ENCODE measurements at regions not wholly inside any gene's neighbourhood (a gene's known extent, or its start where the extent isn't known, plus 50 kb on each side); places are given as distances from the start of the nearest gene placed in this dataset.
A peak's percentile ranks its signal among the peaks of the same experiment; 100 is the strongest.

GRCh38 chr1:80221319-80221718 is 1214.8 kb upstream of the ADGRL4 start:
- peaks cover 0 to 3% (median 0%) of the 10 kb centered on the region in 3 donors for H3K36me3 Mint-ChIP-seq

GRCh38 chr1:80218112-80218511 is 1211.6 kb upstream of the ADGRL4 start:
- Mint-ChIP-seq H3K4me3 (no peak overlapping the region), H3K36me3 (no peaks in the 10 kb centered on the region), H3K4me1 (no peaks in the 10 kb centered on the region), H3K9me3 (peaks cover 4 to 43% (median 15%) of the 10 kb centered on the region in 6 donors), H3K27ac (no peak overlapping the region), H3K27me3 (ENCODE audit: low read depth in 3 of 3) (peaks cover 0 to 2% (median 0%) of the 10 kb centered on the region in 3 donors)
- no peak for DNase-seq

More at GRCh38 chr1:80221319-80221718, 1214.8 kb upstream of the ADGRL4 start:
- peaks cover 0 to 2% (median 0%) of the 10 kb centered on the region in 3 donors for H3K27me3 Mint-ChIP-seq (ENCODE audit: low read depth in 3 of 3)
- no peak overlapping the region for H3K4me3 Mint-ChIP-seq
- no peak for DNase-seq
- peaks cover under 1 to 43% (median 18%) of the 10 kb centered on the region in 6 donors for H3K9me3 Mint-ChIP-seq
- H3K4me1 Mint-ChIP-seq, result no peaks in the 10 kb centered on the region
- H3K27ac Mint-ChIP-seq, result no peak overlapping the region

GRCh38 chr1:80217377-80217986 is 1211.0 kb upstream of the ADGRL4 start:
- H3K27me3 Mint-ChIP-seq (ENCODE audit: low read depth in 3 of 3), result peaks cover 0 to 2% (median 2%) of the 10 kb centered on the region in 3 donors
- H3K4me3 Mint-ChIP-seq, result no peak overlapping the region
- no peak for DNase-seq
- peaks cover 3 to 43% (median 15%) of the 10 kb centered on the region in 6 donors for H3K9me3 Mint-ChIP-seq
- no peak overlapping the region for H3K27ac Mint-ChIP-seq
- no peaks in the 10 kb centered on the region for H3K36me3 Mint-ChIP-seq
- H3K4me1 Mint-ChIP-seq, result no peaks in the 10 kb centered on the region

GRCh38 chr1:80214888-80215540 is 1208.5 kb upstream of the ADGRL4 start:
- DNase-seq, result no peak
- Mint-ChIP-seq H3K36me3 (no peaks in the 10 kb centered on the region), H3K27me3 (ENCODE audit: low read depth in 3 of 3) (peaks cover 0 to 2% (median 2%) of the 10 kb centered on the region in 3 donors), H3K4me1 (no peaks in the 10 kb centered on the region), H3K9me3 (peaks cover 4 to 58% (median 22%) of the 10 kb centered on the region in 6 donors), H3K27ac (peak overlapping the region in 1 of 6 donors; percentile 62), H3K4me3 (no peak overlapping the region)

- Mint-ChIP-seq H3K9me3 (peaks cover 8 to 72% (median 25%) of the 10 kb centered on the region in 6 donors), H3K36me3 (no peaks in the 10 kb centered on the region), H3K4me1 (no peaks in the 10 kb centered on the region), H3K4me3 (no peak overlapping the region), H3K27ac (no peak overlapping the region), H3K27me3 (ENCODE audit: low read depth in 3 of 3) (peaks cover 0 to 2% (median 2%) of the 10 kb centered on the region in 3 donors)
- no peak for DNase-seq
Measured at GRCh38 chr1:80212948-80213347, 1206.4 kb upstream of the ADGRL4 start.

GRCh38 chr1:80211691-80212380 is 1205.3 kb upstream of the ADGRL4 start:
- Mint-ChIP-seq H3K4me3 (no peak overlapping the region), H3K36me3 (no peaks in the 10 kb centered on the region), H3K4me1 (no peaks in the 10 kb centered on the region), H3K9me3 (peaks cover 8 to 69% (median 26%) of the 10 kb centered on the region in 6 donors), H3K27me3 (ENCODE audit: low read depth in 3 of 3) (peaks cover 0 to 2% (median 0%) of the 10 kb centered on the region in 3 donors), H3K27ac (no peak overlapping the region)
- no peak for DNase-seq

- Mint-ChIP-seq H3K4me1 (no peaks in the 10 kb centered on the region), H3K27me3 (ENCODE audit: low read depth in 3 of 3) (peaks cover 0 to 3% (median 1%) of the 10 kb centered on the region in 3 donors), H3K4me3 (no peak overlapping the region), H3K27ac (no peak overlapping the region), H3K9me3 (peaks cover 7 to 53% (median 13%) of the 10 kb centered on the region in 6 donors), H3K36me3 (no peaks in the 10 kb centered on the region)
- no peak for DNase-seq
Measured at GRCh38 chr1:80202118-80202517, 1195.6 kb upstream of the ADGRL4 start.

GRCh38 chr1:80194221-80194620 is 1187.7 kb upstream of the ADGRL4 start:
- H3K27me3 Mint-ChIP-seq (ENCODE audit: low read depth in 3 of 3), result peaks cover 0 to 2% (median 0%) of the 10 kb centered on the region in 3 donors
- no peaks in the 10 kb centered on the region for H3K36me3 Mint-ChIP-seq
- H3K27ac Mint-ChIP-seq, result no peak overlapping the region
- no peak overlapping the region for H3K4me3 Mint-ChIP-seq
- H3K9me3 Mint-ChIP-seq, result peaks cover 6 to 39% (median 11%) of the 10 kb centered on the region in 6 donors
- no peaks in the 10 kb centered on the region for H3K4me1 Mint-ChIP-seq
- no peak for DNase-seq

GRCh38 chr1:80181418-80181817 is 1174.9 kb upstream of the ADGRL4 start:
- H3K27ac Mint-ChIP-seq, result no peak overlapping the region

GRCh38 chr1:80171631-80172030 is 1165.1 kb upstream of the ADGRL4 start:
- H3K27me3 Mint-ChIP-seq (ENCODE audit: low read depth in 3 of 3), result peaks cover 0 to 2% (median 0%) of the 10 kb centered on the region in 3 donors
- H3K4me3 Mint-ChIP-seq, result no peak overlapping the region
- no peak overlapping the region for H3K27ac Mint-ChIP-seq
- H3K9me3 Mint-ChIP-seq, result peaks cover 2 to 55% (median 29%) of the 10 kb centered on the region in 6 donors
- H3K4me1 Mint-ChIP-seq, result no peaks in the 10 kb centered on the region
- no peak for DNase-seq
- no peaks in the 10 kb centered on the region for H3K36me3 Mint-ChIP-seq

More at GRCh38 chr1:80181418-80181817, 1174.9 kb upstream of the ADGRL4 start:
- DNase-seq, result no peak
- Mint-ChIP-seq H3K27me3 (ENCODE audit: low read depth in 3 of 3) (peaks cover 0 to 3% (median 0%) of the 10 kb centered on the region in 3 donors), H3K9me3 (peaks cover 12 to 53% (median 17%) of the 10 kb centered on the region in 6 donors), H3K4me1 (no peaks in the 10 kb centered on the region), H3K36me3 (peaks cover 0 to 3% (median 0%) of the 10 kb centered on the region in 3 donors), H3K4me3 (no peak overlapping the region)

- Mint-ChIP-seq H3K27ac (no peak overlapping the region), H3K9me3 (peaks cover 2 to 48% (median 23%) of the 10 kb centered on the region in 6 donors), H3K27me3 (ENCODE audit: low read depth in 3 of 3) (peaks cover 0 to 3% (median 0%) of the 10 kb centered on the region in 3 donors), H3K36me3 (no peaks in the 10 kb centered on the region), H3K4me1 (no peaks in the 10 kb centered on the region), H3K4me3 (no peak overlapping the region)
- DNase-seq, result no peak
Measured at GRCh38 chr1:80170811-80171485, 1164.4 kb upstream of the ADGRL4 start.

- Mint-ChIP-seq H3K4me3 (no peak overlapping the region), H3K36me3 (peaks cover 0 to 3% (median 0%) of the 10 kb centered on the region in 3 donors), H3K27me3 (ENCODE audit: low read depth in 3 of 3) (peaks cover 0 to 1% (median 0%) of the 10 kb centered on the region in 3 donors), H3K9me3 (peaks cover 14 to 52% (median 30%) of the 10 kb centered on the region in 6 donors), H3K27ac (no peak overlapping the region), H3K4me1 (no peaks in the 10 kb centered on the region)
- DNase-seq, result no peak
Measured at GRCh38 chr1:80164150-80164549, 1157.6 kb upstream of the ADGRL4 start.

GRCh38 chr1:80163686-80164085 is 1157.2 kb upstream of the ADGRL4 start:
- no peak overlapping the region for H3K27ac Mint-ChIP-seq
- no peak for DNase-seq
- H3K36me3 Mint-ChIP-seq, result peaks cover 0 to 3% (median 0%) of the 10 kb centered on the region in 3 donors
- peaks cover 0 to 1% (median 0%) of the 10 kb centered on the region in 3 donors for H3K27me3 Mint-ChIP-seq (ENCODE audit: low read depth in 3 of 3)
- no peak overlapping the region for H3K4me3 Mint-ChIP-seq
- no peaks in the 10 kb centered on the region for H3K4me1 Mint-ChIP-seq
- peaks cover 14 to 53% (median 31%) of the 10 kb centered on the region in 6 donors for H3K9me3 Mint-ChIP-seq
